ENCODE measurements at regions not wholly inside any gene's neighbourhood (a gene's known extent, or its start where the extent isn't known, plus 50 kb on each side); places are given as distances from the start of the nearest gene placed in this dataset.

DNA sequence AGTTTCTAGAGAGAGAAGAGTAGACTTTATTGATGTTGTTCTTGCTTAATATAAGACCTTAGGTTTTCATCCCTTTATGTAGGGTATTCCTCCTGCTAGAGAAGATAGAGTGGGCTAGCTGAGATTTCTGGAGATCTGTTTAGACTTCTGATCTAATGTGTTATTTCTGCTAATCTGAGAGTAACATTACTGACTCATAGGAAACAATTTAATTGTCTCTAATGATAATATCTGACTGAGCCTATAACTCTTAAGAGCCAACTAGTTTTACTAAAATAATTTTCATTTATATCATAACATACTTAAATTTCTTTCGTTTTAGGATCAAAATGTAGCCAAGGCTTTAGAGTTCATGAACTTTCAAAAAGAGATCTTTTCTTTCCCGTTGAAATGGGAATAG is 618.7 kb upstream of the ZEB2 start:
- no peaks in the 10 kb centered on the region for H3K9me3 ChIP-seq
- no peaks in the 10 kb centered on the region for H3K27me3 ChIP-seq (ENCODE audit: insufficient read depth in 3 of 3, low read length in 2 of 3)
- H3K36me3 ChIP-seq (ENCODE audit: insufficient read depth in 1 of 2, low read depth in 1 of 2): no peaks in the 10 kb centered on the region
- H3K4me3 ChIP-seq: no peak overlapping the region
- ATAC-seq (no peak), DNase-seq (no peak)
- 74 to 81% (median 81%) methylated on average over 2 of the region's 2 CpGs for WGBS, 3 donors
- H3K4me1 ChIP-seq: no peaks in the 10 kb centered on the region
- intact Hi-C loops (cut with DNase I): no loop called here
- no peak overlapping the region for H3K27ac ChIP-seq
- TF ChIP-seq, protein P1, sequence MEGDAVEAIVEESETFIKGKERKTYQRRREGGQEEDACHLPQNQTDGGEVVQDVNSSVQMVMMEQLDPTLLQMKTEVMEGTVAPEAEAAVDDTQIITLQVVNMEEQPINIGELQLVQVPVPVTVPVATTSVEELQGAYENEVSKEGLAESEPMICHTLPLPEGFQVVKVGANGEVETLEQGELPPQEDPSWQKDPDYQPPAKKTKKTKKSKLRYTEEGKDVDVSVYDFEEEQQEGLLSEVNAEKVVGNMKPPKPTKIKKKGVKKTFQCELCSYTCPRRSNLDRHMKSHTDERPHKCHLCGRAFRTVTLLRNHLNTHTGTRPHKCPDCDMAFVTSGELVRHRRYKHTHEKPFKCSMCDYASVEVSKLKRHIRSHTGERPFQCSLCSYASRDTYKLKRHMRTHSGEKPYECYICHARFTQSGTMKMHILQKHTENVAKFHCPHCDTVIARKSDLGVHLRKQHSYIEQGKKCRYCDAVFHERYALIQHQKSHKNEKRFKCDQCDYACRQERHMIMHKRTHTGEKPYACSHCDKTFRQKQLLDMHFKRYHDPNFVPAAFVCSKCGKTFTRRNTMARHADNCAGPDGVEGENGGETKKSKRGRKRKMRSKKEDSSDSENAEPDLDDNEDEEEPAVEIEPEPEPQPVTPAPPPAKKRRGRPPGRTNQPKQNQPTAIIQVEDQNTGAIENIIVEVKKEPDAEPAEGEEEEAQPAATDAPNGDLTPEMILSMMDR (IDR thresholded peaks at IDR 0.05): no peak

DNA sequence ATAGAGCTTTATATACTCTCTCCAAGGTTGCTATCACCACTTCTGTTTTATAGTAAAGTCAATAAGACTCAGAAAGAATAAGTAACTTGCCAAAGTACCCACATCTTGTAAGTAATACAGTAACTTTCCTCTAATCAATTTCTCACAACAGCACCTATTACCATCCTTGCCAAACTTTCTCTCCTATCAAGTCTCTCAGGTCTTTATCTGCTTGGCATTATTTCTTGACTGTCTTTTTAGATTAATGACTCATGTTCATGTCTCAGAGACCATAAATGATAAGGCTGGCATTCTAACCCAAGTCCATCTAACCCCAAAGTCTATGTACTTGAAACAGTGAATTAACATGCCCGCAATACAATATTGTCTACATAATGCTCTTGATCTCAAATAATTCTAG is 618.0 kb upstream of the ZEB2 start:
- TF ChIP-seq, protein P1 (IDR thresholded peaks at IDR 0.05): no peak
- DNase-seq (no peak), ATAC-seq (no peak)
- intact Hi-C loops (cut with DNase I): no loop called here
- Histone ChIP-seq H3K4me1 (no peaks in the 10 kb centered on the region), H3K27ac (no peak overlapping the region), H3K9me3 (no peaks in the 10 kb centered on the region), H3K4me3 (no peak overlapping the region), H3K27me3 (ENCODE audit: insufficient read depth in 3 of 3, low read length in 2 of 3) (no peaks in the 10 kb centered on the region), H3K36me3 (ENCODE audit: insufficient read depth in 1 of 2, low read depth in 1 of 2) (no peaks in the 10 kb centered on the region)
- WGBS, 3 donors: 98 to 100% (median 99%) methylated on average over 1 of the region's 1 CpG

DNA sequence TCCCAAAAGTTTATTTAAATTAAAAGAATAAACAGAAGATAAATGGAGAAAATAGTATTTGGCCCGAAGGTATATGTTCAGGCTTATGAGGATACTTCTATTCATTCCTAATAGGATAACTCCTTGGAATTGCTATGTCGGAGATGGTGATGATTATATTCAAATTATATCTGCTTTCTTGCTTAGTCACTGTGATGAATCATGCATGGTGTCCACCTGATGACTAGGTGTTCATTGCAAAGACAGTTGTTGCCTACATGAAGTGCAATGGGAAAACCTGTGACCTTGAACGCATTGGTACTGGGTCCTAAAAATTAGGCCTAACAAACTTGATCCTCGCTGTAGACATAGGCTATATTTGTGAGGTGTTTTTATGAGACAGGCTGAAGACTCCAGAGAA is 617.3 kb upstream of the ZEB2 start:
- Histone ChIP-seq H3K4me3 (no peak overlapping the region), H3K27ac (no peak overlapping the region), H3K36me3 (ENCODE audit: insufficient read depth in 1 of 2, low read depth in 1 of 2) (no peaks in the 10 kb centered on the region), H3K9me3 (no peaks in the 10 kb centered on the region), H3K4me1 (no peaks in the 10 kb centered on the region), H3K27me3 (ENCODE audit: insufficient read depth in 3 of 3, low read length in 2 of 3) (no peaks in the 10 kb centered on the region)
- no peak for DNase-seq
- intact Hi-C loops (cut with DNase I): no loop called here
- WGBS, 3 donors: 96 to 99% (median 97%) methylated on average over 4 of the region's 4 CpGs
- ATAC-seq: no peak
- TF ChIP-seq, protein P1 (IDR thresholded peaks at IDR 0.05): no peak

DNA sequence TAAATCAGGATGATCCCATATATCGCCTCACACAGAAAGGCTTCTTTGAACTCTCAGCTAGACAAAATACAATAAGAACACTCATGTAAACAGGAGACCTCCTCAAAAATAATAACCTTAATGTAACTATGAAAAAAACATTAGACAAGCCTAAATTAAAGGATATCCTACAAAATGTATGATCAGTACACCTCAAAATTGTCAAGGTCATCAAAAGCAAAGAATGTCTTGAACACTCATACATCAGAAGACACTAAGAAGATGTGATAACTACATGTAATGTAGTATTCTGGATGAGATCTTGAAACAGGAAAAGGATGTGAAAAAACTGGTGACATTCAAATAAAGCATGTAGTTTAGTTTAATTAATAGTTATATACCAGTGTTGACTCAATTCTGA is 616.8 kb upstream of the ZEB2 start:
- intact Hi-C loops (cut with DNase I): no loop called here
- Histone ChIP-seq H3K4me1 (no peaks in the 10 kb centered on the region), H3K27ac (no peak overlapping the region), H3K9me3 (no peaks in the 10 kb centered on the region), H3K4me3 (no peak overlapping the region), H3K27me3 (ENCODE audit: insufficient read depth in 3 of 3, low read length in 2 of 3) (no peaks in the 10 kb centered on the region), H3K36me3 (ENCODE audit: insufficient read depth in 1 of 2, low read depth in 1 of 2) (no peaks in the 10 kb centered on the region)
- DNase-seq (no peak), ATAC-seq (no peak)
- 95 to 97% (median 96%) methylated on average over 1 of the region's 1 CpG for WGBS, 3 donors
- TF ChIP-seq, protein P1 (IDR thresholded peaks at IDR 0.05): no peak

DNA sequence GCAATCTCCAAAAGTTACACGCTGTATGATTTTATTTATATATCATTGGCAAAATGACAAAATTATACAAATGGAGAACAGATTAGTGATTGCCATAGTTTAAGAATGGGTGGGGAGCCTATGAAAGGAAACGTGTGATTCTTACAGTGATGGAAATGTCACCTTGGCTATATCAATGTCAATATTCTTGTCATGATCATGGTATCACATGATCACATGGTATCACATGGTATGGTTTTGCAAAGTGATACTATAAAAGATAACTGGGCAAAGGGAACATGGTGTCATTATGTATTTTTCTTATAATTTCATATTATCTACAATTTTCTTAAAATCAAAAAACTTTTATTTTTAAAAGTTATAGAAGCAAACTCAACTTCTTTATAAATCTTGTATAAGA is 606.2 kb upstream of the ZEB2 start:
- Histone ChIP-seq H3K4me1 (no peaks in the 10 kb centered on the region), H3K27ac (no peak overlapping the region), H3K27me3 (ENCODE audit: insufficient read depth in 3 of 3, low read length in 2 of 3) (no peaks in the 10 kb centered on the region), H3K9me3 (no peaks in the 10 kb centered on the region), H3K4me3 (no peak overlapping the region), H3K36me3 (ENCODE audit: insufficient read depth in 1 of 2, low read depth in 1 of 2) (no peaks in the 10 kb centered on the region)
- ATAC-seq (no peak), DNase-seq (no peak)
- intact Hi-C loops (cut with DNase I): no loop called here
- WGBS, 3 donors: 79 to 81% (median 81%) methylated on average over 2 of the region's 2 CpGs
- TF ChIP-seq, protein P1 (IDR thresholded peaks at IDR 0.05): no peak

Data from psoas muscle (tissue), 7 donors.